HAP-1 (cell line): ENCODE measurements at regions not wholly inside any gene's neighbourhood (a gene's known extent, or its start where the extent isn't known, plus 50 kb on each side); places are given as distances from the start of the nearest gene placed in this dataset.

Source experiments
- DNase-seq, 2 experiments: peaks; one replicate each; pipeline ENCODE4 v3.0.0-alpha.2; 2016 to 2020; ENCODE audit warnings: low spot score in 2 of 2
- H3K27me3 ChIP-seq: fragments of 250-450 bp; sonication (Bioruptor Pico); 2 replicates; pipeline ENCODE4 v1.5.1; 2020; ENCODE audit warnings: low read depth, mild to moderate bottlenecking, moderate library complexity
- H3K36me3 ChIP-seq: fragments of 250-450 bp; sonication (Bioruptor Pico); replicated peaks from 2 replicates; pipeline ENCODE4 v1.5.1; 2020; ENCODE audit warnings: mild to moderate bottlenecking
- H3K4me1 ChIP-seq: fragments of 250-450 bp; sonication (Bioruptor Pico); 2 replicates; pipeline ENCODE4 v1.5.1; 2020; ENCODE audit warnings: mild to moderate bottlenecking
- H3K4me3 ChIP-seq: fragments of 250-450 bp; sonication (Bioruptor Pico); 2 replicates; pipeline ENCODE4 v1.5.1; 2020; ENCODE audit warnings: mild to moderate bottlenecking, moderate library complexity
- H3K9me3 ChIP-seq: fragments of 250-450 bp; sonication (Bioruptor Pico); 2 replicates; pipeline ENCODE4 v1.5.1; 2020; ENCODE audit warnings: mild to moderate bottlenecking, moderate library complexity
- in situ Hi-C: fragments of 300-500 bp; cut with MboI; formaldehyde crosslinking; loops from 3 replicates; pipeline ENCODE4 v1.14.3; 2020; ENCODE audit warnings: low sequenced_read_pairs, inconsistent platforms, mixed read lengths

DNA sequence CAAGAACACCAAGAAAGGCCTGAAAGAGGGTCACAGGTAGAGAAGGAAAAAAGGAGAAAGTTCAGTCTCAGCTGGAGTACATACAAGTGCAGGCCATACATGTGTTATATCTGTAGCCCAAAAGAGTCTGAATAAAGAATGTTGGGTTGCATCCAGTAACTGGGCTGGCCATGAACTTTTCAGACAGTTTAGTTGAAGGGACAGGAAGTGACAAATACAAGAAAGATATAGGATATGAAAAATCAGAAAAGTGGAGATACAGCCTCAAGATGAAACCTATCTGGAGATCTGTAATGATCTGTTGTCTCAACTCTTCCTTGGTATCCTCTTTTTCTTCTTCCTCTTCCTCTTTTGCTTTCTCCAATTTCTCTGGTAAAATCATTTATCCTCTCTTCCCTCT is 671.7 kb downstream of the MECOM start:
- H3K9me3 ChIP-seq = no peaks in the 10 kb centered on the region
- H3K36me3 ChIP-seq = no peaks in the 10 kb centered on the region
- H3K27me3 ChIP-seq = no peaks in the 10 kb centered on the region
- no peak for DNase-seq
- in situ Hi-C loops = no loop called here
- H3K4me3 ChIP-seq = no peak overlapping the region
- peaks cover 22% of the 10 kb centered on the region for H3K4me1 ChIP-seq

GRCh38 chr3:168990621-168991020 is 672.9 kb downstream of the MECOM start:
- DNase-seq = peak in 1 of 2 experiments; percentile 98
- Histone ChIP-seq H3K27me3 (no peaks in the 10 kb centered on the region), H3K36me3 (no peaks in the 10 kb centered on the region), H3K4me1 (peaks cover 22% of the 10 kb centered on the region), H3K4me3 (no peak overlapping the region), H3K9me3 (no peaks in the 10 kb centered on the region)
- in situ Hi-C loops = no loop called here

GRCh38 chr3:168990134-168990533 is 673.4 kb downstream of the MECOM start:
- H3K4me1 ChIP-seq = peaks cover 22% of the 10 kb centered on the region
- H3K9me3 ChIP-seq = no peaks in the 10 kb centered on the region
- H3K27me3 ChIP-seq = no peaks in the 10 kb centered on the region
- in situ Hi-C loops = no loop called here
- H3K4me3 ChIP-seq = no peak overlapping the region
- DNase-seq = peak in 1 of 2 experiments; percentile 10
- H3K36me3 ChIP-seq = no peaks in the 10 kb centered on the region

DNA sequence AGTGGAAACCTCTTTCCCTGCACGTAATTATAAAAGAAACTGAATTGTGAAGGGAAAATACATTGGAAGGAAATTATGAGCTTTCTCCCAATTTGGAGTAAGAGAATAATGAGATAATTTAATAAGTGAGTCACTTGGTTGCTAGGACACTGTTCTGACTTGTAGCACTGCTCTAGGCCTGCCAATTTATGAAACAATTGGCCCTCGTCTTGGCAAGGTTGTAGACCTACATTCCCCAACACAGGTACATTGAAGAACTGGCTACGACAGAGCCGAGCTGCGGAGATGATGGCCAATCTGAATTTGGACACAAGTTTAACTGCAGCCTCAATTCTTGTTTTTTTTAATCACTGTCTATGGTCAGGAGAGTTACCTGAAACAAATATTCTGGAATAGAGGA is 674.1 kb downstream of the MECOM start:
- no peaks in the 10 kb centered on the region for H3K9me3 ChIP-seq
- in situ Hi-C loops = no loop called here
- peaks cover 26% of the 10 kb centered on the region for H3K4me1 ChIP-seq
- H3K27me3 ChIP-seq = no peaks in the 10 kb centered on the region
- H3K36me3 ChIP-seq = no peaks in the 10 kb centered on the region
- DNase-seq = no peak
- H3K4me3 ChIP-seq = no peak overlapping the region

DNA sequence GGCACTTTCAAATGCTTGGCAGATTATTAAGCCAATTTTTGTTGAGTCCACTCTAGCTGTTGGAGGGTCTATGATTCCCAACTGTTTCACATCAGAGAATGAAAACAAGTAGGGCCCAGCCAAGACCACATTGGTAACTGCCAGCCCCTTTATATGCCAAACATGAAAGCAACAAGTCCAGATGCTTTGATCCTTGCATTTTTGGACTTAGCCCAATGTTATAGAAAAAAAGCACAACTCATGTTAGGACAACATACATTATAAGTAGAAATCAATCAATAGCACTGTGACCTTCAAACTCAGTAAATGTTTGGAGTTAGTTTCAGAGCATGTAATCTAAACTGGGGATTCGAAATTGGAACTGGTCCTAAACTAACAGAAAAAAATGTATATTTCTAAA is 674.7 kb downstream of the MECOM start:
- DNase-seq = no peak
- Histone ChIP-seq H3K27me3 (no peaks in the 10 kb centered on the region), H3K36me3 (no peaks in the 10 kb centered on the region), H3K4me1 (peaks cover 26% of the 10 kb centered on the region), H3K4me3 (no peak overlapping the region), H3K9me3 (no peaks in the 10 kb centered on the region)
- in situ Hi-C loops = no loop called here

DNA sequence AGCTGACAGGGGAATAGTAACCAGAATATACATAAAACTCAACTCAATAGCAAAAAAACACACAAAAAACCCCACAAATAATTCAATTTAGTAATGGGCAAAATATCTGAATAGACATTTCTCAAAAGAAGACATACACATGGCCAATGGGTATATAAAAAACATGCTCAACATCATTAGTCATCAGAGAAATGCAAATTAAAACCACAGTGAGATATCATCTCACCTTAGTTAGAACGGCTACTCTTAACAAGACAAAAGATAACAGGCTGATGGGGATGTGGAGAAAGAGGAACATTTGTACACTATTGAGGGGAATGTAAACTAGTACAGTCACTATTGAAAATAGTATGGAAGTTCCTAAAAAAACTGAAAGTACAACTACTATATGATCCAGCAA is 678.6 kb downstream of the MECOM start:
- in situ Hi-C loops = no loop called here
- H3K27me3 ChIP-seq = no peaks in the 10 kb centered on the region
- no peaks in the 10 kb centered on the region for H3K9me3 ChIP-seq

GRCh38 chr3:168983046-168983445 is 680.5 kb downstream of the MECOM start:
- Histone ChIP-seq H3K4me3 (no peak overlapping the region), H3K9me3 (no peaks in the 10 kb centered on the region), H3K4me1 (0 out of 2 replicates have a peak, but pooled peaks cover 4% of the 10 kb centered on the region), H3K27me3 (no peaks in the 10 kb centered on the region), H3K36me3 (no peaks in the 10 kb centered on the region)
- in situ Hi-C loops = no loop called here
- no peak for DNase-seq

More for the DNA sequence above, 678.6 kb downstream of the MECOM start:
- no peak overlapping the region for H3K4me3 ChIP-seq
- H3K36me3 ChIP-seq = no peaks in the 10 kb centered on the region
- DNase-seq = no peak
- peaks cover 12% of the 10 kb centered on the region for H3K4me1 ChIP-seq

GRCh38 chr3:168981396-168981795 is 682.1 kb downstream of the MECOM start:
- Histone ChIP-seq H3K4me3 (no peak overlapping the region), H3K36me3 (no peaks in the 10 kb centered on the region), H3K9me3 (no peaks in the 10 kb centered on the region), H3K27me3 (no peaks in the 10 kb centered on the region), H3K4me1 (0 out of 2 replicates have a peak, but pooled peaks cover 4% of the 10 kb centered on the region)
- in situ Hi-C loops = no loop called here
- no peak for DNase-seq

GRCh38 chr3:168977716-168978374 is 685.7 kb downstream of the MECOM start:
- DNase-seq = no peak
- Histone ChIP-seq H3K4me1 (peaks cover 14% of the 10 kb centered on the region), H3K4me3 (no peak overlapping the region), H3K9me3 (no peaks in the 10 kb centered on the region), H3K36me3 (no peaks in the 10 kb centered on the region), H3K27me3 (no peaks in the 10 kb centered on the region)
- in situ Hi-C loops = no loop called here

DNA sequence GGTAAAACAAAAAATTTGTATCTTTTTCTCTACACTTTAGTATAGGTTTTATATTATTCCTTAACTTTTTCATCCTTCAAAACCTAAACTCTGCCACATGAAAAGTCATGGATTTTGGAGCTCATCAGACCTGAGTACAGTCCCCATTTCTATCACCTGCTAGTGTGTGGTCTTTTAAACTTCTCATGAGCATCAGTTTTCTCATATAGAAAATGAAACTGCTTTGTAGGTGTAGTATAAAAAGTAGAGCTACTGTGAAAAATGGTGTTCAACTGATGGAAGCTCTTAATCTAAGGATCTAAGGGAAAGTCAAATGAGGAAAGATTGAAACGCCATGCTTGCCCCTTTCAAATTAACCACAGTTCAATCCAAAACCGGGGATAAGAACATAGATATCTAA is 686.5 kb downstream of the MECOM start:
- in situ Hi-C loops = no loop called here
- H3K36me3 ChIP-seq = no peaks in the 10 kb centered on the region
- H3K27me3 ChIP-seq = no peaks in the 10 kb centered on the region
- no peaks in the 10 kb centered on the region for H3K9me3 ChIP-seq
- no peak for DNase-seq
- peaks cover 14% of the 10 kb centered on the region for H3K4me1 ChIP-seq
- no peak overlapping the region for H3K4me3 ChIP-seq

DNA sequence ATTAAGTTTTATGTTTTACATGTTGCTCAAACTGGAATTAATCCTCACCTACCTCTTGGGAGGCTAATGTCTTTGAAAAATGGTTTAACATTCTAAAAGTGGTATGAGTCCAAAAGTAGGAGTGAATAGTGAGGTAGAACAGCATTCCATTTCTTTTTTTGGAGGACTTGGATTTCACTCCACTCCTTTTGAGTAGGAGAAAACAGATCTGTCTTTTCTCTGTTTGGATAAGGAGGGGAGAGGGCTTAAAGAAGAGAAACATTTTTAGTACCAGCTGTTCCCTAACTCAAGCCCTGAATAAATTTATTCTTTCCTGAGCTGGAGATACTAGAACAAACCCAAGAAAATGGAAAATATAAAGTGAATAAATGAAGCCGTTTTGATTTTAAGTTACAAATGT is 687.9 kb downstream of the MECOM start:
- Histone ChIP-seq H3K4me3 (no peak overlapping the region), H3K27me3 (no peaks in the 10 kb centered on the region), H3K9me3 (no peaks in the 10 kb centered on the region), H3K36me3 (no peaks in the 10 kb centered on the region), H3K4me1 (peaks cover 14% of the 10 kb centered on the region)
- in situ Hi-C loops = no loop called here
- no peak for DNase-seq

- no peaks in the 10 kb centered on the region for H3K27me3 ChIP-seq
- DNase-seq = peak in 1 of 2 experiments; percentile 47
- H3K4me3 ChIP-seq = no peak overlapping the region
- no peaks in the 10 kb centered on the region for H3K9me3 ChIP-seq
- H3K36me3 ChIP-seq = no peaks in the 10 kb centered on the region
- in situ Hi-C loops = no loop called here
- peaks cover 14% of the 10 kb centered on the region for H3K4me1 ChIP-seq
These were observed 688.7 kb downstream of the MECOM start for GRCh38 chr3:168974617-168975403.

DNA sequence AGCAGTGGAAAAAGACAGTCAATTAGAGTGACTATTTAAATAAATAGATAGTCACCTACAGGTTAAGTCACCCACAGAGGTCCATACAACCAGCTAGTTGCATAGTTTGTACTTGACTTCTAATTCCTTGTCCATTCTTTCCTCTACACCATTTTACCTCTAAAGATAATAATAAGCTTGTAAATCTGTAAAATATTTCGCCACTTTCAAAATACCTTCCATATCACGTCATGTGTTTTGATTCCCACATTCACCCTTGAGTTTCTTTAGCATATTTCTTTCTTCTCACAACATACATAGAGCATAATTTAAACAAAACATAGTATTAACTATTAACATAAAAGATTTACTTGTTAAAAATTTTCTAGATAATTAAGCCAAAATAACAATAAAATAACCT is 689.6 kb downstream of the MECOM start:
- no peaks in the 10 kb centered on the region for H3K36me3 ChIP-seq
- H3K4me3 ChIP-seq = no peak overlapping the region
- no peak for DNase-seq
- H3K27me3 ChIP-seq = no peaks in the 10 kb centered on the region
- H3K9me3 ChIP-seq = no peaks in the 10 kb centered on the region
- peaks cover 14% of the 10 kb centered on the region for H3K4me1 ChIP-seq
- in situ Hi-C loops = no loop called here

GRCh38 chr3:168973206-168973605 is 690.3 kb downstream of the MECOM start:
- Histone ChIP-seq H3K4me3 (no peak overlapping the region), H3K27me3 (no peaks in the 10 kb centered on the region), H3K36me3 (no peaks in the 10 kb centered on the region), H3K4me1 (peaks cover 14% of the 10 kb centered on the region), H3K9me3 (no peaks in the 10 kb centered on the region)
- in situ Hi-C loops = no loop called here
- no peak for DNase-seq
